Left lung (tissue), 4 donors: ENCODE measurements at regions not wholly inside any gene's neighbourhood (a gene's known extent, or its start where the extent isn't known, plus 50 kb on each side); places are given as distances from the start of the nearest gene placed in this dataset.
"Not testable (repeated sequence)": the region's sequence is repeated elsewhere in the genome, so short reads cannot be mapped to it uniquely, and the experiment has no call there.

Source experiments
- ATAC-seq: fragments of 200-7000 bp; cut with Tn5 transposase; one replicate; pipeline ENCODE4 v1.9.1; 2020; ENCODE audit warnings: moderate library complexity
- DNase-seq, 4 donors: peaks; one replicate each; pipeline ENCODE4 v3.0.0-alpha.2; 2013 to 2020
- H3K27ac ChIP-seq, 2 donors: fragments of 200-600 bp; sonication (generic) in 1 of 2; one replicate each; pipeline versions ENCODE4 v1.5.0 to v1.8.0; 2020 to 2021
- H3K27me3 ChIP-seq, 2 donors: fragments of 200-600 bp; sonication (generic) in 1 of 2; one replicate each; pipeline versions ENCODE4 v1.5.0 to v1.8.0; 2020 to 2021
- H3K36me3 ChIP-seq, 2 donors: fragments of 200-600 bp; sonication (generic) in 1 of 2; one replicate each; pipeline versions ENCODE4 v1.5.0 to v1.8.0; 2020 to 2021
- H3K4me1 ChIP-seq, 2 donors: fragments of 200-600 bp; one replicate each; pipeline ENCODE4 v1.8.0; 2021
- H3K4me3 ChIP-seq, 2 donors: fragments of 200-600 bp; sonication (generic) in 1 of 2; one replicate each; pipeline versions ENCODE4 v1.5.0 to v1.8.0; 2020 to 2021; ENCODE audit warnings: mild to moderate bottlenecking in 1 of 2
- H3K9me3 ChIP-seq, 2 donors: fragments of 200-600 bp; sonication (generic) in 1 of 2; one replicate each; pipeline versions ENCODE4 v1.5.0 to v1.8.0; 2020 to 2021
- intact Hi-C, 2 donors: fragments of 100-400 bp; cut with DNase I; formaldehyde crosslinking; loops; one replicate each; pipeline versions ENCODE4 v1.11.2 to v1.14.2; 2022
- TF ChIP-seq, protein P1 (sequence below), 2 donors: fragments of 200-600 bp; sonication (generic) in 1 of 2; IDR thresholded peaks; one replicate each; pipeline versions ENCODE4 v1.5.0 to v1.8.0; 2021; ENCODE audit warnings: antibody characterized with exemption in 2 of 2
- donor health status: DM: no; HTN: yes; CAD: no.
- donor health status: DM: no; HTN: no; CAD: no.

DNA sequence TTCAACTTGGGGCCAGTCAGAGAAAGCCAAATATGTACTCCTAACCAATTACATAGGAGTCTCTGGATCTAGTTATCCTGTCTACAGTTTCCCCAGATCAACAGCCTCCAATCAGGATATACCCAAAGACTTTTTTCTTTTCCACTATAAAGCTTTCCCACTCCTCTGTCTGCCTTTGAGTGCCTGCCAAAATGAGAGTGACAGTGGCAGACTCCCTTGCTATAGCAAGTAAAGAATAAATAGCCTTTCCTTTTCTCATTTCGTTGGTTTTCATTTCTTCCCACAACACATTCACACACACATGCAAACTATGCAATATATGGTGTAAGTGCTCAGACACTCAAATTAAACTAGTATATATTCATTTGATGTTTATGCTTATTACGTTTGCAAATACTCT is 302.4 kb upstream of the TACR3 start:
- H3K27me3 ChIP-seq, result no peaks in the 10 kb centered on the region
- no peak overlapping the region for H3K27ac ChIP-seq
- H3K4me1 ChIP-seq, result no peaks in the 10 kb centered on the region
- H3K36me3 ChIP-seq, result no peaks in the 10 kb centered on the region
- no peak for DNase-seq
- TF ChIP-seq, protein P1, sequence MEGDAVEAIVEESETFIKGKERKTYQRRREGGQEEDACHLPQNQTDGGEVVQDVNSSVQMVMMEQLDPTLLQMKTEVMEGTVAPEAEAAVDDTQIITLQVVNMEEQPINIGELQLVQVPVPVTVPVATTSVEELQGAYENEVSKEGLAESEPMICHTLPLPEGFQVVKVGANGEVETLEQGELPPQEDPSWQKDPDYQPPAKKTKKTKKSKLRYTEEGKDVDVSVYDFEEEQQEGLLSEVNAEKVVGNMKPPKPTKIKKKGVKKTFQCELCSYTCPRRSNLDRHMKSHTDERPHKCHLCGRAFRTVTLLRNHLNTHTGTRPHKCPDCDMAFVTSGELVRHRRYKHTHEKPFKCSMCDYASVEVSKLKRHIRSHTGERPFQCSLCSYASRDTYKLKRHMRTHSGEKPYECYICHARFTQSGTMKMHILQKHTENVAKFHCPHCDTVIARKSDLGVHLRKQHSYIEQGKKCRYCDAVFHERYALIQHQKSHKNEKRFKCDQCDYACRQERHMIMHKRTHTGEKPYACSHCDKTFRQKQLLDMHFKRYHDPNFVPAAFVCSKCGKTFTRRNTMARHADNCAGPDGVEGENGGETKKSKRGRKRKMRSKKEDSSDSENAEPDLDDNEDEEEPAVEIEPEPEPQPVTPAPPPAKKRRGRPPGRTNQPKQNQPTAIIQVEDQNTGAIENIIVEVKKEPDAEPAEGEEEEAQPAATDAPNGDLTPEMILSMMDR (IDR thresholded peaks at IDR 0.05), result no peak
- intact Hi-C loops, result no loop called here
- no peak overlapping the region for H3K4me3 ChIP-seq
- no peaks in the 10 kb centered on the region for H3K9me3 ChIP-seq
- ATAC-seq, result no peak

DNA sequence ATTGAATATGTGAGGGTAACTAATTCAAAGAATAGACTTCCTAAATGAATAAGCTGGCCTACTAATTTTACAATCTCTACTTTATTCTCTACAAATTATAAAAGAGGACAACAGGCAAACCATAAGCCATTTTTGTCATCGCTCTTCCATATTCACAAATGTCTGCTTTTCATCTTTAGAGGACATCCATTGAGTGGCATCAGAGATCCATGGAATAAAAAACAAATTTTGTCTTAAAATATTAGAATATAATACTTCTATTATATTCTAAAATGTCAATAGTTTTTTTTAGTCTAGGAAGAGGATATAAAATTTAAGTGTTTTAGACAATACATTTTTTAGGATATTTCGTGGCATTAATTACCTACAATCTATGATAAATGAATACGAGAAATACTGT is 300.9 kb upstream of the TACR3 start:
- intact Hi-C loops, result no loop called here
- H3K4me3 ChIP-seq, result no peak overlapping the region
- no peaks in the 10 kb centered on the region for H3K36me3 ChIP-seq
- no peak overlapping the region for H3K27ac ChIP-seq
- ATAC-seq, result no peak
- H3K27me3 ChIP-seq, result no peaks in the 10 kb centered on the region
- no peaks in the 10 kb centered on the region for H3K4me1 ChIP-seq
- TF ChIP-seq, protein P1 (IDR thresholded peaks at IDR 0.05), result no peak
- DNase-seq, result no peak
- H3K9me3 ChIP-seq, result no peaks in the 10 kb centered on the region

DNA sequence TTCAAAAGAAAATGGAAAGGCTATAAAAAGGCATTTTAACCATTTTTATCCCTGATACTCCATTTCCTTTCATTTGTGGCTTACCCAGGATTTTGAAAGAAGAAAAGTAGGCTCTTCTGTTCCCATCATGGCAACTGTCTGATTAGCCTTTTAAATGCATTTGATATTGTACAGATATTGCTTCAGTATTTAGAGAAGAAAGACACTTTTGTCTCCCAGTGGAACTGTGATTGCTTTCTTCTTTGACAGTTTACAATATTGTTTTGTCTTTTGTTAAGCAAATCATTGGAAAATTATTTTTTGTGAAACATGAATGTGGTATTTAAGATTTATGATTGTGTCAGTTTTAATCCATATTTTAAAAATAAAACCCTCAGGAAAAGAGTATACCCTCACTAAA is 297.4 kb upstream of the TACR3 start:
- Histone ChIP-seq H3K9me3 (no peaks in the 10 kb centered on the region), H3K27me3 (no peaks in the 10 kb centered on the region), H3K4me3 (no peak overlapping the region), H3K36me3 (no peaks in the 10 kb centered on the region), H3K4me1 (no peaks in the 10 kb centered on the region), H3K27ac (no peak overlapping the region)
- TF ChIP-seq, protein P1 (IDR thresholded peaks at IDR 0.05), result no peak
- intact Hi-C loops, result no loop called here
- ATAC-seq, result no peak
- DNase-seq, result no peak

DNA sequence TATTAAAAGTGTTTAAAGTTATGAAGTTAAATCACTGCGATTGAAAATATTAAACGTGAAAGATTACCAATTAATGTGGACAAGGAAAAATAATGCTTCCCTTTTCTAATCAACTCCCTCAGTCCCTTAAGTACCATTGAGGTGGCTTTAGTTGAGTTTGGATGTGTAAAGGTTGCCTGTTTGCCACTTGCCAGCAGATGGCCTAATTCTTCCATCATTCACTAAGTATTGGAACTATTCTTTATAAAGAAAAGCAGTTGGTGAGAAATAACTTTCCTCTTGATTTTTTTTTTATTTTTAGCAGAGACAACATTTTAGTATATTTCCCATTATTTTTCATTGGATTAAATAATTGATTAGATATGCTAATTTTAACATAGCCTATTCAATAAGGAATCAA is 295.9 kb upstream of the TACR3 start:
- TF ChIP-seq, protein P1 (IDR thresholded peaks at IDR 0.05), result no peak
- H3K36me3 ChIP-seq, result no peaks in the 10 kb centered on the region
- no peaks in the 10 kb centered on the region for H3K9me3 ChIP-seq
- peak in 1 of 4 donors; percentile 30 for DNase-seq
- no peak for ATAC-seq
- no peak overlapping the region for H3K4me3 ChIP-seq
- H3K27ac ChIP-seq, result no peak overlapping the region
- no peaks in the 10 kb centered on the region for H3K27me3 ChIP-seq
- intact Hi-C loops, result no loop called here
- no peaks in the 10 kb centered on the region for H3K4me1 ChIP-seq

DNA sequence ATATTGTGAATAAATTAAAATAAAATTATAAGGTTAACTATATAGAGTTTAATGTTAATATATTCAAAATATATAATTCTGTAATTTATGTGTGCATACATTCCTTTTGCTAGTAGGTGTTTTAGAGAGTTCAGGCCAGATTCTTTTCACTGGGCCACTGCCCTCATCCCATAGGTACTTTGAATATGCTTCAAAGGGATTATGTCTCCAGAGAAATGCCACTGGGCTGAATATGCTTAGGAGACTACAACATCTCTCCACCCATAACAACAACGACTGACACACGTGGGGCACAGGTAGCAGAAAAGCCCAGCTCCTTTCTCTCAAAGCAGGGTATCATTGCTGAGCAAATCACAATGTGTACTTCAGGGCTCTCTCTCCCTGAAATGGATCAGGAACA is 290.9 kb upstream of the TACR3 start:
- ATAC-seq, result no peak
- intact Hi-C loops, result no loop called here

DNA sequence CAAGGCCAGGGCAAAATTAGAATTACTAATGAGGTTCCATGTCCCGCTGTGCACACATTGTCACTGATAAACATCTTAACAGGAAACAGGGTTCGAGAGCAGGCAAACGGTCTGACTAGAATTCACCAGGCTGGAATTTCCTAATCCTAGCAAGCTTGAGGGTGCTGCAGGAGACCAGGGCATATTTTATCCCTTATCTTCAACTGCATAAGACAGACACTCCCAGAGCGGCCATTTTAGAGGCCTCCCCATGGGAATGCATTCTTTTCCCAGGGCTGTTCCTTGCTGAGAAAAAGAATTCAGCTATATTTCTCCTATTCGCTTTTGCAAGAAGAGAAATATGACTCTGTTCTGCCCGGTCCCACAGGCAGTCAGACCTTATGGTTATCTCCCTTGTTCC is 282.5 kb upstream of the TACR3 start:
- H3K27me3 ChIP-seq, ATAC-seq, H3K4me1 ChIP-seq, H3K4me3 ChIP-seq, intact Hi-C loops, H3K36me3 ChIP-seq, H3K27ac ChIP-seq, DNase-seq: not testable (repeated sequence)
- peaks cover 0 to 42% of the 10 kb centered on the region in 2 donors for H3K9me3 ChIP-seq

More for the DNA sequence above, 290.9 kb upstream of the TACR3 start:
- no peaks in the 10 kb centered on the region for H3K36me3 ChIP-seq
- H3K27ac ChIP-seq, result no peak overlapping the region
- DNase-seq, result no peak
- no peaks in the 10 kb centered on the region for H3K27me3 ChIP-seq
- peaks cover 0 to 11% of the 10 kb centered on the region in 2 donors for H3K9me3 ChIP-seq
- H3K4me3 ChIP-seq, result no peak overlapping the region
- H3K4me1 ChIP-seq, result no peaks in the 10 kb centered on the region
- TF ChIP-seq, protein P1 (IDR thresholded peaks at IDR 0.05), result no peak
